ENCODE measurements at regions not wholly inside any gene's neighbourhood (a gene's known extent, or its start where the extent isn't known, plus 50 kb on each side); places are given as distances from the start of the nearest gene placed in this dataset.

DNA sequence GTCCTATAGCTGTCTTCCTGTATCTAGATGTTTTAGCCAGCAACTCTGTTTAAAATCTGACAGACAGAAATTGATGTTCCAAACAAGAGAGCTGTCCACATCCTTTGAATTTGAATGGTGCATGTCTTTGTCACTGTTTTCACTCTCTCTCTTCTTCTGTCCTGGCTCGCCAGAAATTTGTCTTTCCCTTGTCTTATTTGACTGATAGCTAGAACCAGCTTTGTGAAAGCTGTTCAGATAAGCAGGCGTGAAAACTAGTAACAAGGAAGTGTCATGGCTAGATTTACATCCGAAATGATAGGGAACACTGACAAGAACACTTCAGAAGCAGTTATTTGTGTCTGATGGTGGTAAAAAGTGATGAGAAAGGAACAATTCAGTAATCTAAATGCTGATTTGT is 354.9 kb upstream of the SLITRK1 start (continued):
- TF ChIP-seq, protein P1, sequence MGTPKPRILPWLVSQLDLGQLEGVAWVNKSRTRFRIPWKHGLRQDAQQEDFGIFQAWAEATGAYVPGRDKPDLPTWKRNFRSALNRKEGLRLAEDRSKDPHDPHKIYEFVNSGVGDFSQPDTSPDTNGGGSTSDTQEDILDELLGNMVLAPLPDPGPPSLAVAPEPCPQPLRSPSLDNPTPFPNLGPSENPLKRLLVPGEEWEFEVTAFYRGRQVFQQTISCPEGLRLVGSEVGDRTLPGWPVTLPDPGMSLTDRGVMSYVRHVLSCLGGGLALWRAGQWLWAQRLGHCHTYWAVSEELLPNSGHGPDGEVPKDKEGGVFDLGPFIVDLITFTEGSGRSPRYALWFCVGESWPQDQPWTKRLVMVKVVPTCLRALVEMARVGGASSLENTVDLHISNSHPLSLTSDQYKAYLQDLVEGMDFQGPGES (IDR thresholded peaks at IDR 0.05), result no peak
- no peak for TF ChIP-seq FOXM1 (IDR thresholded peaks at IDR 0.05; ENCODE audit: low read depth, low read length)
- no peak for TF ChIP-seq RFX5 (IDR thresholded peaks at IDR 0.05; ENCODE audit: low read depth, low read length)
- no peak for TF ChIP-seq RUNX3 (IDR thresholded peaks at IDR 0.05; ENCODE audit: low read length)
- TF ChIP-seq BCL11A (IDR thresholded peaks at IDR 0.05; ENCODE audit: low read depth, low read length), result no peak

DNA sequence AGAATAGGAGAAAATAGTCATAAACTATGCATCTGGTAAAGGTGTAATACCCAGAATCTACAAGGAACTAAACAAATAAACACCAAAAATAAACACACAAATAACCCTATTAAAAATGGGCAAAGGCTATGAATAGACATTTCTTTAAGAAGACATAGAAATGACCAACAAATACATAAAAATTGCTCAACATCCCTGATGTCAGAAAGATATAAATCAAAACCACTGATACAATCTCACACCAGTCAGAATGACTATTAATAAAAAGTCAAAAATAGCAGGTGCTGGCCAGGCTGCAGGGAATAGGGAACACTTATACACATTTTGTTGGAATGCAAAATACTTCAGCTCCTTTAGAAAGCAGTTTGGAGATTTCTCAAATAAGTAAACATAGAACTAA is 352.1 kb upstream of the SLITRK1 start:
- FAIRE-seq (no peak), DNase-seq (ENCODE audit: low read depth, low spot score) (no peak), ATAC-seq (no peak)
- no peaks in the 10 kb centered on the region for H3K79me2 ChIP-seq (ENCODE audit: control insufficient read depth, insufficient read depth, low read length)
- intact Hi-C loops (cut with micrococcal nuclease; ENCODE audit: unreplicated experiment), result no loop called here
- no TSS peak for BruUV-seq (replicated peaks)
- H3K36me3 ChIP-seq (ENCODE audit: control insufficient read depth in 2 of 2, insufficient read depth in 2 of 2, low read length in 1 of 2), result no peaks in the 10 kb centered on the region
- H3K27me3 ChIP-seq (replicated peaks in 1 of 2; ENCODE audit: control insufficient read depth in 2 of 2, insufficient read depth in 2 of 2, low read length in 1 of 2), result no peaks in the 10 kb centered on the region
- no peak overlapping the region for H3K4me3 ChIP-seq
- ChIA-PET SMC1A (ENCODE audit: uncharacterized antibody, unreplicated experiment) (interaction anchor here (0.7 kb wide), 1 partner anchor 66 kb away, joined by 3 read pairs; no protein-coding TSS in a partner anchor), RAD21 (ENCODE audit: unreplicated experiment) (no interaction called here), CTCF (no interaction called here), POLR2A (no interaction called here)
- H3K4me1 ChIP-seq (ENCODE audit: control insufficient read depth, insufficient read depth, low read length), result no peaks in the 10 kb centered on the region
- no peak overlapping the region for H3K27ac ChIP-seq (ENCODE audit: control insufficient read depth, insufficient read depth)
- H3K9ac ChIP-seq (ENCODE audit: control insufficient read depth, insufficient read depth, low read length), result no peak overlapping the region
- no peaks in the 10 kb centered on the region for H3K9me3 ChIP-seq (replicated peaks; ENCODE audit: control insufficient read depth, insufficient read depth, low read length)
- no peak for TF ChIP-seq FOS (IDR thresholded peaks at IDR 0.05; ENCODE audit: borderline replicate concordance, extremely low read depth, insufficient read length)
- no peaks in the 10 kb centered on the region for H4K20me1 ChIP-seq (ENCODE audit: control insufficient read depth, insufficient read depth)
- in situ Hi-C loops (cut with MboI), result no loop called here
- H2AFZ ChIP-seq (ENCODE audit: control insufficient read depth, low read depth, low read length), result no peak overlapping the region
- no peak overlapping the region for H3K4me2 ChIP-seq (ENCODE audit: control insufficient read depth, insufficient read depth)

DNA sequence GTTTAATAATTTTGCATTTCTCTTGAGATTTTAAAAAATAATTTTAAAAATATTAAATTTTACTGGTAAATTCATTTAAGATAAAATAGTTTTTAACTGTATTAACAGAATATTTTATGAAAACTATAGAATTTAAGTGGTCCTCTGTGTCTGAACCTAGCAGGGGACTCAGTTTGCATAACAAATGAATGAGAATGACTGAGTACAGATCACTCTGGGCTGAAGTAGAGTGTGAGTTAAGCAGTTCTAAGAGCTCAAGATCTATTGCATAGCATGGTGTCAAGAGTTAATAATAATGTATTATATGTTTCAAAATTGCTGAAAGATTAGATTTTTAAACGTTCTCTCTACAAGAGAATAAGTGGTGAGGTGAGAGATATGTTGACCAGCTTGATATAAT is 348.3 kb upstream of the SLITRK1 start:
- WGBS (ENCODE audit: insufficient coverage, insufficient replicate concordance, low lambda C conversion rate, missing lambda C conversion rate), result 7% methylated on average over 1 of the region's 1 CpG
- POLR2A ChIA-PET, result no interaction called here
- FAIRE-seq (no peak), ATAC-seq (no peak), DNase-seq (ENCODE audit: low read depth, low spot score) (no peak)
- intact Hi-C loops (cut with micrococcal nuclease; ENCODE audit: unreplicated experiment), result no loop called here
- Histone ChIP-seq H4K20me1 (ENCODE audit: control insufficient read depth, insufficient read depth) (no peaks in the 10 kb centered on the region), H3K9me3 (replicated peaks; ENCODE audit: control insufficient read depth, insufficient read depth, low read length) (no peaks in the 10 kb centered on the region), H3K36me3 (ENCODE audit: control insufficient read depth in 2 of 2, insufficient read depth in 2 of 2, low read length in 1 of 2) (no peaks in the 10 kb centered on the region), H2AFZ (ENCODE audit: control insufficient read depth, low read depth, low read length) (no peak overlapping the region), H3K27me3 (replicated peaks in 1 of 2; ENCODE audit: control insufficient read depth in 2 of 2, insufficient read depth in 2 of 2, low read length in 1 of 2) (no peaks in the 10 kb centered on the region), H3K4me2 (ENCODE audit: control insufficient read depth, insufficient read depth) (no peak overlapping the region), H3K4me1 (ENCODE audit: control insufficient read depth, insufficient read depth, low read length) (no peaks in the 10 kb centered on the region), H3K79me2 (ENCODE audit: control insufficient read depth, insufficient read depth, low read length) (no peaks in the 10 kb centered on the region), H3K27ac (ENCODE audit: control insufficient read depth, insufficient read depth) (no peak overlapping the region), H3K4me3 (no peak overlapping the region), H3K9ac (ENCODE audit: control insufficient read depth, insufficient read depth, low read length) (no peak overlapping the region)
- TF ChIP-seq ZNF24 (IDR thresholded peaks at IDR 0.05), result no peak
- RAD21 ChIA-PET (ENCODE audit: unreplicated experiment), result no interaction called here
- BruUV-seq (replicated peaks), result no TSS peak
- SMC1A ChIA-PET (ENCODE audit: uncharacterized antibody, unreplicated experiment), result no interaction called here
- in situ Hi-C loops (cut with MboI), result no loop called here
- CTCF ChIA-PET, result interaction anchor here (0.6 kb wide), 1 partner anchor 32 kb away, joined by 4 read pairs; no protein-coding TSS in a partner anchor
